Breast epithelium (tissue), 3 donors: ENCODE measurements at regions not wholly inside any gene's neighbourhood (a gene's known extent, or its start where the extent isn't known, plus 50 kb on each side); places are given as distances from the start of the nearest gene placed in this dataset.

Source experiments
- POLR2AphosphoS5 ChIP-seq, 3 donors: sonication (generic); formaldehyde crosslinking; IDR thresholded peaks; one replicate each; pipeline ENCODE4 v1.6.1; 2017; ENCODE audit warnings: antibody characterized with exemption in 3 of 3
- TF ChIP-seq, protein P1 (sequence below), 3 donors: fragments of 450-650 bp; IDR thresholded peaks; one replicate each; pipeline ENCODE4 v1.5.1; 2016 to 2017; ENCODE audit warnings: antibody characterized with exemption in 3 of 3, mild to moderate bottlenecking in 3 of 3, moderate library complexity in 3 of 3

DNA sequence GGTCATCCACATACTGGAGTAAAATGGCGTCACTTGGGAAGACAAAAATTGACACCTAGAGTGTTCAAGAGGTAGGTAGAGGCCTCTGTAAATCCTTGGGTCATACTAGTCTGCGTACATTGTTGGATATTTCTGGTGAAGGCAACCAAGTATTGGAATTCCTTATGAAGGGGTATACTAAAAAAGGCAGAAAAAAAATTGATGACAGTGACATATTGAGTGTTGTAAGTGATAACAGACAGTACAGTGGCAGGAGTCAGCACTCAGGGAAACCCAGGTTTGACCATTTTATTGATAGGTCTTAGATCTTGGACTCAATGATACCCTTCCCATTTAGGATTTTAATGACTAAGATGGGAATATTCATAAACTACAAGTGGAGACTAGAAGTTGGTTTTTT is 359.1 kb upstream of the VSTM2A start:
- TF ChIP-seq, protein P1, sequence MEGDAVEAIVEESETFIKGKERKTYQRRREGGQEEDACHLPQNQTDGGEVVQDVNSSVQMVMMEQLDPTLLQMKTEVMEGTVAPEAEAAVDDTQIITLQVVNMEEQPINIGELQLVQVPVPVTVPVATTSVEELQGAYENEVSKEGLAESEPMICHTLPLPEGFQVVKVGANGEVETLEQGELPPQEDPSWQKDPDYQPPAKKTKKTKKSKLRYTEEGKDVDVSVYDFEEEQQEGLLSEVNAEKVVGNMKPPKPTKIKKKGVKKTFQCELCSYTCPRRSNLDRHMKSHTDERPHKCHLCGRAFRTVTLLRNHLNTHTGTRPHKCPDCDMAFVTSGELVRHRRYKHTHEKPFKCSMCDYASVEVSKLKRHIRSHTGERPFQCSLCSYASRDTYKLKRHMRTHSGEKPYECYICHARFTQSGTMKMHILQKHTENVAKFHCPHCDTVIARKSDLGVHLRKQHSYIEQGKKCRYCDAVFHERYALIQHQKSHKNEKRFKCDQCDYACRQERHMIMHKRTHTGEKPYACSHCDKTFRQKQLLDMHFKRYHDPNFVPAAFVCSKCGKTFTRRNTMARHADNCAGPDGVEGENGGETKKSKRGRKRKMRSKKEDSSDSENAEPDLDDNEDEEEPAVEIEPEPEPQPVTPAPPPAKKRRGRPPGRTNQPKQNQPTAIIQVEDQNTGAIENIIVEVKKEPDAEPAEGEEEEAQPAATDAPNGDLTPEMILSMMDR (IDR thresholded peaks at IDR 0.05): no peak
- no peak for TF ChIP-seq POLR2AphosphoS5 (IDR thresholded peaks at IDR 0.05)
